Vagina (tissue), 2 donors: ENCODE measurements at regions not wholly inside any gene's neighbourhood (a gene's known extent, or its start where the extent isn't known, plus 50 kb on each side); places are given as distances from the start of the nearest gene placed in this dataset.
"Not testable (repeated sequence)": the region's sequence is repeated elsewhere in the genome, so short reads cannot be mapped to it uniquely, and the experiment has no call there.

Experiments
- DNase-seq, 2 donors: peaks; one replicate each; pipeline ENCODE4 v3.0.0-alpha.2; 2017; ENCODE audit errors: extremely low spot score in 2 of 2
- H3K27ac ChIP-seq: fragments of 200-600 bp; sonication (generic); one replicate; pipeline ENCODE4 v1.5.1; 2019
- H3K27me3 ChIP-seq: fragments of 200-600 bp; sonication (generic); one replicate; pipeline ENCODE4 v1.5.1; 2019
- H3K36me3 ChIP-seq, 2 donors: fragments of 200-600 bp; sonication (generic); one replicate each; pipeline ENCODE4 v1.5.1; 2017 to 2019
- H3K4me1 ChIP-seq: fragments of 200-600 bp; sonication (generic); one replicate; pipeline ENCODE4 v1.5.1; 2019
- H3K4me3 ChIP-seq, 2 donors: fragments of 200-600 bp; sonication (generic); 1 replicate in 1 of 2; 2 replicates in 1 of 2; pipeline ENCODE4 v1.5.1; 2016 to 2019
- H3K9me3 ChIP-seq: fragments of 200-600 bp; sonication (generic); one replicate; pipeline ENCODE4 v1.5.1; 2019
- CTCF ChIP-seq, 3 experiments: fragments of 450-650 bp in 2 of 3; fragments of 200-600 bp in 1 of 3; sonication (generic) in 1 of 3; IDR thresholded peaks; one replicate each; pipeline ENCODE4 v1.5.1; 2017 to 2019; ENCODE audit warnings: antibody characterized with exemption in 3 of 3, mild to moderate bottlenecking in 2 of 3, moderate library complexity in 2 of 3
- POLR2A ChIP-seq, 2 donors: fragments of 450-650 bp; IDR thresholded peaks; one replicate each; pipeline ENCODE4 v1.6.1; 2017; ENCODE audit warnings: antibody characterized with exemption in 2 of 2, mild to moderate bottlenecking in 2 of 2, moderate library complexity in 2 of 2
- POLR2AphosphoS5 ChIP-seq, 2 donors: sonication (generic); formaldehyde crosslinking; IDR thresholded peaks; one replicate each; pipeline ENCODE4 v1.9.0; 2017; ENCODE audit warnings: antibody characterized with exemption in 2 of 2, mild to moderate bottlenecking in 2 of 2, low read depth in 1 of 2; ENCODE audit not compliant: insufficient read depth in 1 of 2
- intact Hi-C: fragments of 100-400 bp; cut with DNase I; formaldehyde crosslinking; loops from one replicate; pipeline ENCODE4 v1.15.1; 2023

- H3K4me1 ChIP-seq, H3K27me3 ChIP-seq, H3K9me3 ChIP-seq, H3K4me3 ChIP-seq, intact Hi-C loops, H3K27ac ChIP-seq, H3K36me3 ChIP-seq: not testable (repeated sequence)
- DNase-seq: peak in 1 of 2 donors; percentile 54
Measured at GRCh38 chrX:90848595-90848994, 586.0 kb upstream of the PABPC5 start.

GRCh38 chrX:90883479-90883878, 551.2 kb upstream of the PABPC5 start:
- no peaks in the 10 kb centered on the region for H3K36me3 ChIP-seq
- intact Hi-C loops: no loop called here
- H3K4me3 ChIP-seq: no peak overlapping the region
- TF ChIP-seq POLR2AphosphoS5 (IDR thresholded peaks at IDR 0.05; ENCODE audit: insufficient read depth in 1 of 2, low read depth in 1 of 2): no peak
- TF ChIP-seq POLR2A (IDR thresholded peaks at IDR 0.05): no peak
- TF ChIP-seq CTCF (IDR thresholded peaks at IDR 0.05): no peak
- DNase-seq: no peak
- H3K9me3 ChIP-seq: no peaks in the 10 kb centered on the region
- H3K4me1 ChIP-seq: no peaks in the 10 kb centered on the region
- H3K27ac ChIP-seq: no peak overlapping the region
- H3K27me3 ChIP-seq: no peaks in the 10 kb centered on the region

- H3K4me3 ChIP-seq, H3K9me3 ChIP-seq, H3K36me3 ChIP-seq, H3K27me3 ChIP-seq, intact Hi-C loops, H3K4me1 ChIP-seq, DNase-seq, H3K27ac ChIP-seq: not testable (repeated sequence)
Measured at GRCh38 chrX:90914816-90915215, 519.8 kb upstream of the PABPC5 start.

- H3K9me3 ChIP-seq, H3K36me3 ChIP-seq, intact Hi-C loops, H3K4me1 ChIP-seq, H3K27ac ChIP-seq, DNase-seq, H3K27me3 ChIP-seq, H3K4me3 ChIP-seq: not testable (repeated sequence)
Measured at GRCh38 chrX:90946870-90947269, 487.8 kb upstream of the PABPC5 start.

- H3K9me3 ChIP-seq, H3K36me3 ChIP-seq, H3K27me3 ChIP-seq, H3K4me3 ChIP-seq, H3K4me1 ChIP-seq, H3K27ac ChIP-seq, DNase-seq, intact Hi-C loops: not testable (repeated sequence)
Measured at GRCh38 chrX:90995191-90995590, 439.4 kb upstream of the PABPC5 start.

GRCh38 chrX:91018111-91018510, 416.5 kb upstream of the PABPC5 start:
- H3K27me3 ChIP-seq, H3K36me3 ChIP-seq, intact Hi-C loops, H3K27ac ChIP-seq, DNase-seq, H3K4me1 ChIP-seq, H3K9me3 ChIP-seq, H3K4me3 ChIP-seq: not testable (repeated sequence)

- Histone ChIP-seq H3K4me3 (no peak overlapping the region), H3K27me3 (no peaks in the 10 kb centered on the region), H3K4me1 (no peaks in the 10 kb centered on the region), H3K36me3 (no peaks in the 10 kb centered on the region), H3K27ac (no peak overlapping the region), H3K9me3 (no peaks in the 10 kb centered on the region)
- intact Hi-C loops: no loop called here
- TF ChIP-seq CTCF (IDR thresholded peaks at IDR 0.05) (no peak), POLR2AphosphoS5 (IDR thresholded peaks at IDR 0.05; ENCODE audit: insufficient read depth in 1 of 2, low read depth in 1 of 2) (no peak), POLR2A (IDR thresholded peaks at IDR 0.05) (no peak)
- no peak for DNase-seq
Measured at GRCh38 chrX:91039777-91040176, 394.9 kb upstream of the PABPC5 start.

GRCh38 chrX:91066104-91066503, 368.5 kb upstream of the PABPC5 start:
- H3K27me3 ChIP-seq: no peaks in the 10 kb centered on the region
- H3K4me3 ChIP-seq: no peak overlapping the region
- H3K9me3 ChIP-seq: no peaks in the 10 kb centered on the region
- TF ChIP-seq CTCF (IDR thresholded peaks at IDR 0.05): no peak
- no peak for TF ChIP-seq POLR2AphosphoS5 (IDR thresholded peaks at IDR 0.05; ENCODE audit: insufficient read depth in 1 of 2, low read depth in 1 of 2)
- no peak overlapping the region for H3K27ac ChIP-seq
- intact Hi-C loops: no loop called here
- no peak for DNase-seq
- no peaks in the 10 kb centered on the region for H3K36me3 ChIP-seq
- H3K4me1 ChIP-seq: no peaks in the 10 kb centered on the region
